Liver (tissue), 8 donors: ENCODE measurements at regions not wholly inside any gene's neighbourhood (a gene's known extent, or its start where the extent isn't known, plus 50 kb on each side); places are given as distances from the start of the nearest gene placed in this dataset.

Experiments used
- DNase-seq: peaks from one replicate; pipeline ENCODE4 v3.0.0-alpha.2; 2017; ENCODE audit warnings: low spot score
- H3K27ac ChIP-seq, 2 donors: one replicate each; pipeline ENCODE4 v1.7.0; 2013; ENCODE audit warnings: inconsistent platforms in 2 of 2, low read length in 2 of 2, control low read depth in 1 of 2, low read depth in 1 of 2, mild to moderate bottlenecking in 1 of 2
- H3K27me3 ChIP-seq, 4 donors: one replicate each; pipeline versions ENCODE4 v1.6.1 to v1.7.0; 2013; ENCODE audit warnings: low read length in 3 of 4, inconsistent platforms in 1 of 4, mild to moderate bottlenecking in 1 of 4, moderate library complexity in 1 of 4; ENCODE audit not compliant: control insufficient read depth in 4 of 4, insufficient read depth in 4 of 4
- H3K36me3 ChIP-seq, 4 donors: one replicate each; pipeline versions ENCODE4 v1.6.1 to v1.7.0; 2013; ENCODE audit warnings: low read length in 3 of 4, mild to moderate bottlenecking in 3 of 4, low read depth in 1 of 4, moderate library complexity in 1 of 4; ENCODE audit not compliant: control insufficient read depth in 4 of 4, insufficient read depth in 3 of 4
- H3K4me1 ChIP-seq, 4 donors: one replicate each; pipeline versions ENCODE4 v1.6.1 to v1.7.0; 2013; ENCODE audit warnings: low read length in 3 of 4, mild to moderate bottlenecking in 3 of 4, moderate library complexity in 1 of 4; ENCODE audit not compliant: control insufficient read depth in 4 of 4, insufficient read depth in 4 of 4
- H3K4me3 ChIP-seq, 3 donors: one replicate each; pipeline versions ENCODE4 v1.6.1 to v1.7.0; 2013; ENCODE audit warnings: low read length in 3 of 3, control low read depth in 1 of 3, low read depth in 1 of 3, mild to moderate bottlenecking in 1 of 3
- H3K9ac ChIP-seq, 2 donors: one replicate each; pipeline ENCODE4 v1.7.0; 2013; ENCODE audit warnings: low read length in 2 of 2, mild to moderate bottlenecking in 2 of 2, moderate library complexity in 2 of 2, control low read depth in 1 of 2, low read depth in 1 of 2
- H3K9me3 ChIP-seq, 4 donors: one replicate each; pipeline versions ENCODE4 v1.6.1 to v1.7.0; 2013; ENCODE audit warnings: low read length in 3 of 4; ENCODE audit not compliant: control insufficient read depth in 4 of 4
- EGR1 ChIP-seq, 2 donors: IDR thresholded peaks; 2 replicates each; pipeline ENCODE4 v1.6.1; 2016 to 2018; ENCODE audit warnings: antibody characterized with exemption in 2 of 2, low read depth in 2 of 2
- FOXA1 ChIP-seq: IDR thresholded peaks from 2 replicates; pipeline ENCODE4 v1.6.1; 2016; ENCODE audit warnings: antibody characterized with exemption
- FOXA2 ChIP-seq: IDR thresholded peaks from 2 replicates; pipeline ENCODE4 v1.6.1; 2016; ENCODE audit warnings: antibody characterized with exemption
- GABPA ChIP-seq, 2 donors: IDR thresholded peaks in 1 of 2; conservative IDR thresholded peaks in 1 of 2; 2 replicates each; pipeline ENCODE4 v1.6.1; 2016; ENCODE audit warnings: antibody characterized with exemption in 2 of 2, mild to moderate bottlenecking in 1 of 2, moderate library complexity in 1 of 2
- HNF4A ChIP-seq, 2 donors: conservative IDR thresholded peaks; 2 replicates each; pipeline ENCODE4 v1.6.1; 2016; ENCODE audit warnings: antibody characterized with exemption in 2 of 2, mild to moderate bottlenecking in 2 of 2
- HNF4G ChIP-seq: IDR thresholded peaks from 2 replicates; pipeline ENCODE4 v1.6.1; 2016; ENCODE audit warnings: antibody characterized with exemption
- JUND ChIP-seq, 2 donors: IDR thresholded peaks; 2 replicates each; pipeline ENCODE4 v1.6.1; 2016; ENCODE audit warnings: antibody characterized with exemption in 2 of 2
- NR2F2 ChIP-seq: IDR thresholded peaks from 2 replicates; pipeline ENCODE4 v1.6.1; 2016; ENCODE audit warnings: antibody characterized with exemption
- RAD21 ChIP-seq, 2 donors: IDR thresholded peaks; 2 replicates each; pipeline ENCODE4 v1.6.1; 2016; ENCODE audit warnings: antibody characterized with exemption in 2 of 2, mild to moderate bottlenecking in 2 of 2
- RXRA ChIP-seq, 2 donors: IDR thresholded peaks; 2 replicates each; pipeline ENCODE4 v1.6.1; 2017 to 2018; ENCODE audit warnings: antibody characterized with exemption in 2 of 2, mild to moderate bottlenecking in 1 of 2
- SP1 ChIP-seq: IDR thresholded peaks from 2 replicates; pipeline ENCODE4 v1.6.1; 2018; ENCODE audit warnings: antibody characterized with exemption, mild to moderate bottlenecking
- TAF1 ChIP-seq: conservative IDR thresholded peaks from 2 replicates; pipeline ENCODE4 v1.6.1; 2016; ENCODE audit warnings: antibody characterized with exemption, mild to moderate bottlenecking
- YY1 ChIP-seq: IDR thresholded peaks from 2 replicates; pipeline ENCODE4 v1.6.1; 2016; ENCODE audit warnings: antibody characterized with exemption, mild to moderate bottlenecking
- WGBS: extraction: QIAGEN DNeasy Blood & Tissue Kit; methylation state at CpG from one replicate; pipeline ENCODE4 v1.1.7; 2013; 5-methylcytosine and 5-hydroxymethylcytosine counted together
- TF ChIP-seq, protein P1 (sequence below): fragments of 150-350 bp; IDR thresholded peaks from 2 replicates; pipeline ENCODE4 v1.5.1; 2017; ENCODE audit warnings: improper control_type of control experiment, low read depth, low read length; ENCODE audit not compliant: missing input control
- TF ChIP-seq, protein P2 (sequence below): IDR thresholded peaks from 2 replicates; pipeline ENCODE4 v1.6.1; 2016; ENCODE audit warnings: antibody characterized with exemption
- TF ChIP-seq, protein P3 (sequence below): IDR thresholded peaks from 2 replicates; pipeline ENCODE4 v1.6.1; 2016; ENCODE audit warnings: antibody characterized with exemption
- TF ChIP-seq, protein P4 (sequence below): IDR thresholded peaks from 2 replicates; pipeline ENCODE4 v1.6.1; 2016; ENCODE audit warnings: antibody characterized with exemption, mild to moderate bottlenecking
- TF ChIP-seq, protein P5 (sequence below): IDR thresholded peaks from 2 replicates; pipeline ENCODE4 v1.6.1; 2016; ENCODE audit warnings: antibody characterized with exemption
- donor health status: healthy.
- donor health status: healthy.
- donor health status: healthy.
- donor health status: healthy.
- donor health status: healthy.

DNA sequence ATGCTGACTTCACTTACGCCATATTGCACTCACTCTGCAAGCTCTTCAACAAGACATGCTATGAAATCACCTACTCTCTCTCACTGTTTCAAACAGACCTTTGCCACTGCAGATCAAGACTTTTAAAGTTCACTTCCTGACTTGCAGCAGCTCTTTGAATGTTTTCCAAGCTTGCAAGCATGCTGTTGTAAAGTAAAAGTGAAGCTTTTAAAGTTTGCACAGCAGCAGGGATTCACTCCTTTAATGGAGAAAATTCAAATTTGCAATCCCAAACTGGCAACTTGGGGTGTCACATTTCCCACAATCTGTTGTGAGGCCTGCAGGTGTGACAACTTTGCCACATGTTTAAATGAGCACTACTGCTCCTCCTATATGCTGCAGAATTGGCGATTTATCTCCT lies 270.9 kb downstream of the ALX1 start:
- Histone ChIP-seq H3K9ac (no peak overlapping the region), H3K36me3 (no peaks in the 10 kb centered on the region), H3K9me3 (no peaks in the 10 kb centered on the region), H3K4me3 (no peak overlapping the region), H3K4me1 (peaks cover 0 to 4% (median 0%) of the 10 kb centered on the region in 4 donors), H3K27me3 (no peaks in the 10 kb centered on the region), H3K27ac (no peak overlapping the region)
- 66% methylated on average over 2 of the region's 2 CpGs for WGBS
- TF ChIP-seq FOXA1 = no peak
- no peak for TF ChIP-seq HNF4A (conservative IDR thresholded peaks at IDR 0.05)
- TF ChIP-seq GABPA (IDR thresholded peaks at IDR 0.05 in 1 of 2, conservative IDR thresholded peaks at IDR 0.05 in 1 of 2) = no peak
- TF ChIP-seq, protein P1, sequence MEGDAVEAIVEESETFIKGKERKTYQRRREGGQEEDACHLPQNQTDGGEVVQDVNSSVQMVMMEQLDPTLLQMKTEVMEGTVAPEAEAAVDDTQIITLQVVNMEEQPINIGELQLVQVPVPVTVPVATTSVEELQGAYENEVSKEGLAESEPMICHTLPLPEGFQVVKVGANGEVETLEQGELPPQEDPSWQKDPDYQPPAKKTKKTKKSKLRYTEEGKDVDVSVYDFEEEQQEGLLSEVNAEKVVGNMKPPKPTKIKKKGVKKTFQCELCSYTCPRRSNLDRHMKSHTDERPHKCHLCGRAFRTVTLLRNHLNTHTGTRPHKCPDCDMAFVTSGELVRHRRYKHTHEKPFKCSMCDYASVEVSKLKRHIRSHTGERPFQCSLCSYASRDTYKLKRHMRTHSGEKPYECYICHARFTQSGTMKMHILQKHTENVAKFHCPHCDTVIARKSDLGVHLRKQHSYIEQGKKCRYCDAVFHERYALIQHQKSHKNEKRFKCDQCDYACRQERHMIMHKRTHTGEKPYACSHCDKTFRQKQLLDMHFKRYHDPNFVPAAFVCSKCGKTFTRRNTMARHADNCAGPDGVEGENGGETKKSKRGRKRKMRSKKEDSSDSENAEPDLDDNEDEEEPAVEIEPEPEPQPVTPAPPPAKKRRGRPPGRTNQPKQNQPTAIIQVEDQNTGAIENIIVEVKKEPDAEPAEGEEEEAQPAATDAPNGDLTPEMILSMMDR = no peak
- no peak for TF ChIP-seq RXRA (IDR thresholded peaks at IDR 0.05)
- TF ChIP-seq, protein P2, sequence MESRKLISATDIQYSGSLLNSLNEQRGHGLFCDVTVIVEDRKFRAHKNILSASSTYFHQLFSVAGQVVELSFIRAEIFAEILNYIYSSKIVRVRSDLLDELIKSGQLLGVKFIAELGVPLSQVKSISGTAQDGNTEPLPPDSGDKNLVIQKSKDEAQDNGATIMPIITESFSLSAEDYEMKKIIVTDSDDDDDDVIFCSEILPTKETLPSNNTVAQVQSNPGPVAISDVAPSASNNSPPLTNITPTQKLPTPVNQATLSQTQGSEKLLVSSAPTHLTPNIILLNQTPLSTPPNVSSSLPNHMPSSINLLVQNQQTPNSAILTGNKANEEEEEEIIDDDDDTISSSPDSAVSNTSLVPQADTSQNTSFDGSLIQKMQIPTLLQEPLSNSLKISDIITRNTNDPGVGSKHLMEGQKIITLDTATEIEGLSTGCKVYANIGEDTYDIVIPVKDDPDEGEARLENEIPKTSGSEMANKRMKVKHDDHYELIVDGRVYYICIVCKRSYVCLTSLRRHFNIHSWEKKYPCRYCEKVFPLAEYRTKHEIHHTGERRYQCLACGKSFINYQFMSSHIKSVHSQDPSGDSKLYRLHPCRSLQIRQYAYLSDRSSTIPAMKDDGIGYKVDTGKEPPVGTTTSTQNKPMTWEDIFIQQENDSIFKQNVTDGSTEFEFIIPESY = no peak
- TF ChIP-seq TAF1 = no peak
- TF ChIP-seq NR2F2 = no peak
- no peak for TF ChIP-seq RAD21 (IDR thresholded peaks at IDR 0.05)
- TF ChIP-seq, protein P3, sequence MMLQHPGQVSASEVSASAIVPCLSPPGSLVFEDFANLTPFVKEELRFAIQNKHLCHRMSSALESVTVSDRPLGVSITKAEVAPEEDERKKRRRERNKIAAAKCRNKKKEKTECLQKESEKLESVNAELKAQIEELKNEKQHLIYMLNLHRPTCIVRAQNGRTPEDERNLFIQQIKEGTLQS = no peak
- no peak for TF ChIP-seq SP1
- no peak for TF ChIP-seq FOXA2
- no peak for TF ChIP-seq YY1
- TF ChIP-seq, protein P4, sequence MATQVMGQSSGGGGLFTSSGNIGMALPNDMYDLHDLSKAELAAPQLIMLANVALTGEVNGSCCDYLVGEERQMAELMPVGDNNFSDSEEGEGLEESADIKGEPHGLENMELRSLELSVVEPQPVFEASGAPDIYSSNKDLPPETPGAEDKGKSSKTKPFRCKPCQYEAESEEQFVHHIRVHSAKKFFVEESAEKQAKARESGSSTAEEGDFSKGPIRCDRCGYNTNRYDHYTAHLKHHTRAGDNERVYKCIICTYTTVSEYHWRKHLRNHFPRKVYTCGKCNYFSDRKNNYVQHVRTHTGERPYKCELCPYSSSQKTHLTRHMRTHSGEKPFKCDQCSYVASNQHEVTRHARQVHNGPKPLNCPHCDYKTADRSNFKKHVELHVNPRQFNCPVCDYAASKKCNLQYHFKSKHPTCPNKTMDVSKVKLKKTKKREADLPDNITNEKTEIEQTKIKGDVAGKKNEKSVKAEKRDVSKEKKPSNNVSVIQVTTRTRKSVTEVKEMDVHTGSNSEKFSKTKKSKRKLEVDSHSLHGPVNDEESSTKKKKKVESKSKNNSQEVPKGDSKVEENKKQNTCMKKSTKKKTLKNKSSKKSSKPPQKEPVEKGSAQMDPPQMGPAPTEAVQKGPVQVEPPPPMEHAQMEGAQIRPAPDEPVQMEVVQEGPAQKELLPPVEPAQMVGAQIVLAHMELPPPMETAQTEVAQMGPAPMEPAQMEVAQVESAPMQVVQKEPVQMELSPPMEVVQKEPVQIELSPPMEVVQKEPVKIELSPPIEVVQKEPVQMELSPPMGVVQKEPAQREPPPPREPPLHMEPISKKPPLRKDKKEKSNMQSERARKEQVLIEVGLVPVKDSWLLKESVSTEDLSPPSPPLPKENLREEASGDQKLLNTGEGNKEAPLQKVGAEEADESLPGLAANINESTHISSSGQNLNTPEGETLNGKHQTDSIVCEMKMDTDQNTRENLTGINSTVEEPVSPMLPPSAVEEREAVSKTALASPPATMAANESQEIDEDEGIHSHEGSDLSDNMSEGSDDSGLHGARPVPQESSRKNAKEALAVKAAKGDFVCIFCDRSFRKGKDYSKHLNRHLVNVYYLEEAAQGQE = no peak
- no peak for TF ChIP-seq JUND (IDR thresholded peaks at IDR 0.05)
- no peak for TF ChIP-seq EGR1 (IDR thresholded peaks at IDR 0.05; ENCODE audit: low read depth in 2 of 2)
- TF ChIP-seq HNF4G = no peak
- TF ChIP-seq, protein P5, sequence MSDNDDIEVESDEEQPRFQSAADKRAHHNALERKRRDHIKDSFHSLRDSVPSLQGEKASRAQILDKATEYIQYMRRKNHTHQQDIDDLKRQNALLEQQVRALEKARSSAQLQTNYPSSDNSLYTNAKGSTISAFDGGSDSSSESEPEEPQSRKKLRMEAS = no peak
- no peak for DNase-seq

DNA sequence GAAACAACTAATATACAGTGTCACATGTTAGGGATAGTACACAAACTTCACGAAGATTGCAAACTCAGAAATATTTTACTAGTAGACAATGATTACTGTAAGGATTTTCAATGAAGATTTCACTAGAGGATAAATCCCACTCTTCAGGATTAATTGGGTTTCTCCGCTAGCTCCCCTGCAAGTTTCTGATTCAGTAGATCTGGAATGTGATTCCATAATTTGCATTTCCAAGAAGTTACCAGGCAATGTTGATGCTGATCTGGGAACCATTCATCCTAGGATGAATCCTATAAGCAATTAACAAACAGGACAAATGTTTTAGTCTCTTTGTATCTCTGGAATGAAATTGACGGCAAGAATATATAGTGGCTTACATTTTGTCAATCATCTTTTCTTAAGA lies 272.4 kb downstream of the ALX1 start:
- Histone ChIP-seq H3K4me3 (no peak overlapping the region), H3K9ac (no peak overlapping the region), H3K27ac (no peak overlapping the region), H3K27me3 (no peaks in the 10 kb centered on the region), H3K9me3 (no peaks in the 10 kb centered on the region), H3K4me1 (peaks cover 0 to 4% (median 0%) of the 10 kb centered on the region in 4 donors), H3K36me3 (no peaks in the 10 kb centered on the region)
- no peak for TF ChIP-seq RXRA (IDR thresholded peaks at IDR 0.05)
- no peak for TF ChIP-seq JUND (IDR thresholded peaks at IDR 0.05)
- no peak for TF ChIP-seq EGR1 (IDR thresholded peaks at IDR 0.05; ENCODE audit: low read depth in 2 of 2)
- TF ChIP-seq, protein P2 = no peak
- TF ChIP-seq FOXA2 = no peak
- no peak for TF ChIP-seq FOXA1
- TF ChIP-seq RAD21 (IDR thresholded peaks at IDR 0.05) = no peak
- no peak for TF ChIP-seq GABPA (IDR thresholded peaks at IDR 0.05 in 1 of 2, conservative IDR thresholded peaks at IDR 0.05 in 1 of 2)
- TF ChIP-seq SP1 = no peak
- TF ChIP-seq, protein P1 = no peak
- no peak for TF ChIP-seq YY1
- no peak for TF ChIP-seq TAF1
- WGBS = 93% methylated on average over 3 of the region's 3 CpGs
- DNase-seq = no peak
